Omental fat pad (tissue), 3 donors: ENCODE measurements at regions not wholly inside any gene's neighbourhood (a gene's known extent, or its start where the extent isn't known, plus 50 kb on each side); places are given as distances from the start of the nearest gene placed in this dataset.

Experiments
- ATAC-seq: fragments of 150-250 bp; one replicate; pipeline ENCODE4 v1.9.1; 2016; ENCODE audit warnings: mild to moderate bottlenecking, moderate library complexity; ENCODE audit not compliant: low FRiP score
- DNase-seq: peaks from one replicate; pipeline ENCODE4 v3.0.0-alpha.2; 2019; ENCODE audit warnings: low spot score
- CTCF ChIP-seq, 3 donors: fragments of 450-650 bp; IDR thresholded peaks; one replicate each; pipeline ENCODE4 v1.5.1; 2016 to 2017; ENCODE audit warnings: antibody characterized with exemption in 3 of 3, mild to moderate bottlenecking in 3 of 3, moderate library complexity in 2 of 3

DNA sequence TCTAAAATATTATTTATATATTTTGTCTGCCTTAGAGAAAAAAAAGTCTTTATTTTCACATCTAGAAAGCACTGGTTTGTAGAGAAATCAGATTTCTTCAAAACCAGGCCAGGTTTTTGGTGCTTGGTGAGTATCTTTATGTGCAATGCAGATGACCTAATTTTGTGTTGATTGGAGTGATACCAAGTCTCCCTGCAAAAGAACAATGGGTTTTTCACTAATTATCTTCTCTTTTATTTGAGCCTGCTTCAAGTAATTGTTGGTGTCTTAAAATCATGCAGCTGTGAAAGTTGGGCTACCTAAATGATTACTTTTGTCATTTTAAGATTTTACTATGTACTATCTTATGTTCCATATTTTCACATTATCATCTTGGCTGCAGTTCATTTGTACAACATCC lies 874.7 kb downstream of the TFAP2A start:
- TF ChIP-seq CTCF (IDR thresholded peaks at IDR 0.05): no peak
- DNase-seq: no peak
- ATAC-seq: no peak

GRCh38 chr6:9539231-9539755 lies 875.6 kb downstream of the TFAP2A start:
- DNase-seq: no peak
- no peak for ATAC-seq
- no peak for TF ChIP-seq CTCF (IDR thresholded peaks at IDR 0.05)

GRCh38 chr6:9537381-9537780 lies 877.5 kb downstream of the TFAP2A start:
- TF ChIP-seq CTCF (IDR thresholded peaks at IDR 0.05): no peak
- ATAC-seq: no peak
- DNase-seq: no peak

DNA sequence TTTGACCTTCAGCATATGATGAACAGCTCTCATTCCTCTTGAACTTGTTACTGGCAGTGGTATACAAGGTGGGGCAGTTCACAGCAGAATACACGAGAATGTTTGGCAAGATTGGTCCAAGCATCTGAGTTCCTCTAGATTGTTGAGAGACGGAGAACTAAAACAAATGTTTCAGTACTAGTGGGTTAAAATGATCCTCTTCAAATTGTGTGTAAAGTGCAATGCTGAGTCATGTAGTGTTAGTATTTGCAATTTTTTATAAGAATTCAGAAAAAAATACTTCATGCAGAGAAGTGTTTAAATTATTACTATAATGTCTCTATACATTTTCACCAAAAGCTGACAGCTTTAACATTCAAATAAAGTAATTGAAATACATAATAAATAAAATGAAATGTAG lies 879.8 kb downstream of the TFAP2A start:
- no peak for DNase-seq
- no peak for TF ChIP-seq CTCF (IDR thresholded peaks at IDR 0.05)
- no peak for ATAC-seq

DNA sequence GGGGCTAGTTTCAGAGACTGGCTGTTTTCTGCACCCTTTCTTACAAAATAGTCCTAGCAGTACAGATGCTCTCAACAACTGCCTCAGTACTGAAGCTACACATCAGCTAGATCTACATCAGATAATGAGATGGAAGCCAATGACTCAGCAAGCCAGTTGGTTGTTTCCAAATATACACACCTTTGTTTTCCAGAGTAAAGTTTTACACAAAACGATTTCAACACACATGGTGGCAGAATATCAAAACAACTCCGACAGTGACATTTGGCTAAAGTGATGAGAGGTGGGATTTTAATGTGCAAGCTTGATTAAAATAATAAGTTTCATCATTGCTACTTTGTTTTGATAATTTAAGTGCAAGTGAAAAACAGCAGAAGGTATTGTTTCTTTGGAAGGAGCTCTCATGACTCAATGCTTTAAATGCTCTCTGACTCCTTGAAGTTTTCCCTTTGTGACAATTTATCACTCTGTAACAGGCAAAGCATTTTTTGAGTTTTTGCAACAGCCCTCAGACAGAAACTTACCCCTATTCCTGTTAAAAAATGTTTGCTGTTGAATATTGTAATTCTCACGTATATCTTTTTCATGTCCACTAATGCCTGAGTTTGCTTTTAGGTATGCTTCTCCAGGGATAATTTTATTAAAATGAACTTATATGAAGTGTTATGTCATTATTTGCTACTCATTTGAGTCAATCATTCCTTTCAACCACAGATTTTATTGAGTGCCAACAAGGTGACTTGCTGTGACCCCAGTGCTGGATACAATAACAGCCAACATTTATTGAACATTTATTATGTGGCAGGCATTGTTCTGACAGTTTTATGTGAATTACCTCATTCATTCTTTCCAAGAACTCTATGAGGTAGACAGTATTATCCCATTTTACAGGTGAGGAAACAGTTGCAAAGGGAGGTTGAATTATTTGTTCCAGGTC lies 882.0 kb downstream of the TFAP2A start:
- no peak for TF ChIP-seq CTCF (IDR thresholded peaks at IDR 0.05)
- ATAC-seq: no peak
- DNase-seq: no peak

GRCh38 chr6:9527679-9528286 lies 887.1 kb downstream of the TFAP2A start:
- DNase-seq (no peak), ATAC-seq (no peak)
- no peak for TF ChIP-seq CTCF (IDR thresholded peaks at IDR 0.05)
